Glutamatergic neuron (in vitro differentiated cells): ENCODE measurements at regions not wholly inside any gene's neighbourhood (a gene's known extent, or its start where the extent isn't known, plus 50 kb on each side); places are given as distances from the start of the nearest gene placed in this dataset.

ENCODE experiments used
- DNase-seq: peaks from one replicate; pipeline ENCODE4 v3.0.0; 2022
- H3K27ac Mint-ChIP-seq: one replicate; pipeline ENCODE4 v1.8.0; 2020; ENCODE audit warnings: mild to moderate bottlenecking, mixed read lengths, inconsistent platforms; ENCODE audit not compliant: unreplicated experiment
- H3K27me3 Mint-ChIP-seq: one replicate; pipeline ENCODE4 v1.8.0; 2020; ENCODE audit warnings: mild to moderate bottlenecking, moderate library complexity, mixed read lengths, inconsistent platforms; ENCODE audit not compliant: unreplicated experiment
- H3K36me3 Mint-ChIP-seq: one replicate; pipeline ENCODE4 v1.8.0; 2020; ENCODE audit warnings: mild to moderate bottlenecking, mixed read lengths, inconsistent platforms; ENCODE audit not compliant: unreplicated experiment
- H3K4me1 Mint-ChIP-seq: one replicate; pipeline ENCODE4 v1.8.0; 2020; ENCODE audit warnings: mild to moderate bottlenecking, low read depth, mixed read lengths, inconsistent platforms; ENCODE audit not compliant: unreplicated experiment
- H3K4me3 Mint-ChIP-seq: one replicate; pipeline ENCODE4 v1.8.0; 2020; ENCODE audit warnings: mild to moderate bottlenecking, mixed read lengths, inconsistent platforms; ENCODE audit not compliant: unreplicated experiment
- H3K9me3 Mint-ChIP-seq: one replicate; pipeline ENCODE4 v1.8.0; 2020; ENCODE audit warnings: mild to moderate bottlenecking, moderate library complexity, mixed read lengths, inconsistent platforms; ENCODE audit not compliant: unreplicated experiment
- TF ChIP-seq, protein P1 (sequence below): fragments of 200-600 bp; sonication (generic); IDR thresholded peaks from one replicate; pipeline ENCODE4 v1.5.0; 2021; ENCODE audit not compliant: partially characterized antibody, unreplicated experiment

- no peak for DNase-seq
- Mint-ChIP-seq H3K27me3 (no peaks in the 10 kb centered on the region), H3K36me3 (no peaks in the 10 kb centered on the region), H3K27ac (no peak overlapping the region), H3K9me3 (peaks cover 3% of the 10 kb centered on the region), H3K4me1 (peaks cover 10% of the 10 kb centered on the region), H3K4me3 (no peak overlapping the region)
- TF ChIP-seq, protein P1, sequence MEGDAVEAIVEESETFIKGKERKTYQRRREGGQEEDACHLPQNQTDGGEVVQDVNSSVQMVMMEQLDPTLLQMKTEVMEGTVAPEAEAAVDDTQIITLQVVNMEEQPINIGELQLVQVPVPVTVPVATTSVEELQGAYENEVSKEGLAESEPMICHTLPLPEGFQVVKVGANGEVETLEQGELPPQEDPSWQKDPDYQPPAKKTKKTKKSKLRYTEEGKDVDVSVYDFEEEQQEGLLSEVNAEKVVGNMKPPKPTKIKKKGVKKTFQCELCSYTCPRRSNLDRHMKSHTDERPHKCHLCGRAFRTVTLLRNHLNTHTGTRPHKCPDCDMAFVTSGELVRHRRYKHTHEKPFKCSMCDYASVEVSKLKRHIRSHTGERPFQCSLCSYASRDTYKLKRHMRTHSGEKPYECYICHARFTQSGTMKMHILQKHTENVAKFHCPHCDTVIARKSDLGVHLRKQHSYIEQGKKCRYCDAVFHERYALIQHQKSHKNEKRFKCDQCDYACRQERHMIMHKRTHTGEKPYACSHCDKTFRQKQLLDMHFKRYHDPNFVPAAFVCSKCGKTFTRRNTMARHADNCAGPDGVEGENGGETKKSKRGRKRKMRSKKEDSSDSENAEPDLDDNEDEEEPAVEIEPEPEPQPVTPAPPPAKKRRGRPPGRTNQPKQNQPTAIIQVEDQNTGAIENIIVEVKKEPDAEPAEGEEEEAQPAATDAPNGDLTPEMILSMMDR: no peak
Measured at GRCh38 chr10:57785546-57785945, 482.1 kb downstream of the IPMK start.

- H3K36me3 Mint-ChIP-seq: peaks cover 3% of the 10 kb centered on the region
Measured at GRCh38 chr10:57785068-57785467, 482.6 kb downstream of the IPMK start.

DNA sequence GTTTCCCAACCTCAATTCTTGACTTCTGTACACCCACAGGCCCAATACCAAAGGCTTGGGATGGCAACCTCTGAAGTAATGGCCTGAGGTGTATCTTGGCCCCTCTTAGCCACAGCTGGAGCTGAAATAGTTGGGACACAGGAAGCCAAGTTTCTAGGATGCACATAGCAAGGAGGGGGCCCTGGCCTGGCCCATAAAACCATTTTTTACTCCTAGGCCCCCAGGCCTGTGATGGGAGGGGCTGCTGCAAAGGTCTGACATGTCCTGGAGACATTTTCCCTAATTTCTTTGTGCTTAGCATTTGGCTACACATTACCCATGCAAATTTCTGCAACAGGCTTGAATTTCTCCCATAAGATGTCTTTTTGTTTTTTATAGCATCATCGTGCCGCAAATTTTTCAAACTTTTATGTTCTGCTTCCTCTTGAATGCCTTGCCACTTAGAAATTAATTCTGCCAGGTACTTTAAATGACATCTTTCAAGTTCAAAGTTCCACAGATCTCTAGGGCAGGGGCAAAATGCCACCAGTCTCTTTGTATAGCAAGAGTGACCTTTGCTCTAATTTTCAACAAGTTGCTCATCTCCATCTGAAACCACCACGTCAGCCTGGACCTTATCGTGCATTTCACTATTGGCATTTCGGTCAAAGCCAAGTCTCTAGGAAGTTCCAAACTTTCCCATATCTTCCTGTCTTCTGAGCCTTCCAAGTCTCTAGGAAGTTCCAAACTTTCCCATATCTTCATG, 490.8 kb downstream of the IPMK start:
- H3K27me3 Mint-ChIP-seq: no peaks in the 10 kb centered on the region
- H3K27ac Mint-ChIP-seq: no peak overlapping the region
- H3K9me3 Mint-ChIP-seq: peaks cover 8% of the 10 kb centered on the region
- no peak overlapping the region for H3K4me3 Mint-ChIP-seq
- no peak for DNase-seq
- no peaks in the 10 kb centered on the region for H3K4me1 Mint-ChIP-seq
- TF ChIP-seq, protein P1: no peak
- peaks cover 13% of the 10 kb centered on the region for H3K36me3 Mint-ChIP-seq

More at GRCh38 chr10:57785068-57785467, 482.6 kb downstream of the IPMK start:
- TF ChIP-seq, protein P1: no peak
- DNase-seq: no peak
- H3K4me1 Mint-ChIP-seq: peaks cover 10% of the 10 kb centered on the region
- H3K9me3 Mint-ChIP-seq: peaks cover 5% of the 10 kb centered on the region
- no peak overlapping the region for H3K27ac Mint-ChIP-seq
- H3K4me3 Mint-ChIP-seq: no peak overlapping the region
- no peaks in the 10 kb centered on the region for H3K27me3 Mint-ChIP-seq

- DNase-seq: no peak
- H3K4me1 Mint-ChIP-seq: no peaks in the 10 kb centered on the region
- H3K27me3 Mint-ChIP-seq: no peaks in the 10 kb centered on the region
- TF ChIP-seq, protein P1: no peak
- no peak overlapping the region for H3K4me3 Mint-ChIP-seq
- no peak overlapping the region for H3K27ac Mint-ChIP-seq
- H3K9me3 Mint-ChIP-seq: peaks cover 8% of the 10 kb centered on the region
- H3K36me3 Mint-ChIP-seq: peaks cover 11% of the 10 kb centered on the region
Measured at GRCh38 chr10:57775250-57775649, 492.4 kb downstream of the IPMK start.

DNA sequence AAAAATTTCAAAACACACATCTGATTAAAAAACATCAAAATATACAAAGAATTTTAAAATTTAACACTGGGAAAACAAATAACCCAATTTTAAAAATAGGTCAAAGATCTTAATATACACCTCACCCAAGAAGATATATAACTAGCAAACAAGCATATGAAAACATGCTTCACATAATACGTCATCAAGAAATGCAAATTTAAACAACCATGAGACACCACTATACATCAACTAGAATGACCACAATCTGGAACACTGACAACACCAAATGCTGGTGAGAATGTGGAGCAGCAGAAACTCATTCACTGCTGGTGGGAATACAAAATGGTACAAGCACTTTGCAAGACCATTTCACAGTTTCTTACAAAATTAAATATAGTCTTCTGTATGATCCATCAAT, 498.4 kb downstream of the IPMK start:
- no peak for DNase-seq
- Mint-ChIP-seq H3K27me3 (no peaks in the 10 kb centered on the region), H3K27ac (no peak overlapping the region), H3K4me1 (no peaks in the 10 kb centered on the region), H3K9me3 (no peaks in the 10 kb centered on the region), H3K36me3 (peaks cover 15% of the 10 kb centered on the region), H3K4me3 (no peak overlapping the region)
- TF ChIP-seq, protein P1: no peak
